Stromal cell of bone marrow (primary cell): ENCODE measurements at regions not wholly inside any gene's neighbourhood (a gene's known extent, or its start where the extent isn't known, plus 50 kb on each side); places are given as distances from the start of the nearest gene placed in this dataset.

Experiments used
- DNase-seq: peaks from one replicate; pipeline ENCODE4 v3.0.0-alpha.2; 2012; ENCODE audit warnings: low read depth

GRCh38 chr5:108649106-108649505, 98.6 kb upstream of the FER start:
- DNase-seq = no peak

GRCh38 chr5:108642170-108642906, 105.4 kb upstream of the FER start:
- DNase-seq = peak; percentile 49

GRCh38 chr5:108641596-108641995, 106.1 kb upstream of the FER start:
- DNase-seq = no peak

GRCh38 chr5:108639366-108639765, 108.3 kb upstream of the FER start:
- DNase-seq = peak; percentile 25

- no peak for DNase-seq
These were observed 109.7 kb upstream of the FER start for GRCh38 chr5:108638021-108638420.

- DNase-seq = no peak
These were observed 110.6 kb upstream of the FER start for GRCh38 chr5:108637134-108637533.

- DNase-seq = no peak
These were observed 111.4 kb upstream of the FER start for GRCh38 chr5:108636135-108636853.

- no peak for DNase-seq
These were observed 112.9 kb upstream of the FER start for GRCh38 chr5:108634617-108635288.

- peak; percentile 31 for DNase-seq
These were observed 113.6 kb upstream of the FER start for GRCh38 chr5:108634010-108634616.

- DNase-seq = no peak
These were observed 117.7 kb upstream of the FER start for GRCh38 chr5:108629779-108630528.

- DNase-seq = no peak
These were observed 122.0 kb upstream of the FER start for GRCh38 chr5:108625654-108626053.

GRCh38 chr5:108623826-108624225, 123.9 kb upstream of the FER start:
- DNase-seq = no peak

- no peak for DNase-seq
These were observed 127.2 kb upstream of the FER start for GRCh38 chr5:108620516-108620915.

GRCh38 chr5:108619815-108620214, 127.9 kb upstream of the FER start:
- no peak for DNase-seq

- DNase-seq = no peak
These were observed 129.9 kb upstream of the FER start for GRCh38 chr5:108617467-108618435.

GRCh38 chr5:108615216-108615615, 132.5 kb upstream of the FER start:
- DNase-seq = peak; percentile 58

- DNase-seq = no peak
These were observed 140.3 kb upstream of the FER start for GRCh38 chr5:108607421-108607820.

GRCh38 chr5:108606185-108606584, 141.5 kb upstream of the FER start:
- DNase-seq = no peak

GRCh38 chr5:108602830-108603229, 144.9 kb upstream of the FER start:
- DNase-seq = no peak

- DNase-seq = no peak
These were observed 156.9 kb upstream of the FER start for GRCh38 chr5:108590799-108591198.

- DNase-seq = no peak
These were observed 159.4 kb upstream of the FER start for GRCh38 chr5:108588323-108588722.
